Omental fat pad (tissue), 3 donors: ENCODE measurements at regions not wholly inside any gene's neighbourhood (a gene's known extent, or its start where the extent isn't known, plus 50 kb on each side); places are given as distances from the start of the nearest gene placed in this dataset.
A peak's percentile ranks its signal among the peaks of the same experiment; 100 is the strongest.

ENCODE experiments used
- ATAC-seq: fragments of 150-250 bp; one replicate; pipeline ENCODE4 v1.9.1; 2016; ENCODE audit warnings: mild to moderate bottlenecking, moderate library complexity; ENCODE audit not compliant: low FRiP score
- DNase-seq: peaks from one replicate; pipeline ENCODE4 v3.0.0-alpha.2; 2019; ENCODE audit warnings: low spot score
- TF ChIP-seq, protein P1 (sequence below), 3 donors: fragments of 450-650 bp; IDR thresholded peaks; one replicate each; pipeline ENCODE4 v1.5.1; 2016 to 2017; ENCODE audit warnings: antibody characterized with exemption in 3 of 3, mild to moderate bottlenecking in 3 of 3, moderate library complexity in 2 of 3

DNA sequence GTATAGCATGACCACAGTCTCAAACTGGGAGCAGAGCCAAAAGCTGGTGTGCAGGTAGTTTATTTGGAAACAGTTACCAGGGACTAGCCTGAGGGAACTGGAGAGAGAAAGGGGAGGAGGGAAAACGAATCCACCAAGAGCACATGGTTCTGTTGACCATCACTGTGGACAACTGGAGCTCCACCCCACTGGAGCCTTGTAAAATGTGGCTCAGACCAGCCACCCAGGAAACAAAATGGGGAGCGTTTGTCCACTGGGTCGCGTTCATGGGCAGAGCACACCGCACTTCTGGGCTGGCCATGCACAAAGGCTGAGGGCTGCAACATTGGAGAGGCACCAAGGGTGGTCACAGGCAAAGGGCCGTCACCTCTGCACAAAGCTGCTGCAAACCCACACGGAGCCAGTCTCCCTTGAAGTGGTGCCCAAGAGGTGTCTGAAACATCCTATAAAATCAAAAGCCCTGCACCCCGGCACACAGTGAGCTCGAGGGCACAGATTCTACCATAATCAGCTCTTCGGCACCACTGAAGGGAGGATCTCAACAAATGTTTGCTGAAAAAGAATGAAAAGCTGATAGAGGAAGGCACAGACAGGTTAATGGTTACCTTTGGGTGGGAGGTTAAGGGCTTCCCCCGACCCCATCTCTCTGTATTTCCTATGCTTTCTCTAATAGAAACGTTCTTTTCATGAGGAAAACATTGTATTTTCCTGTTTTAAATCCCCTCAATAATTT, 192.9 kb downstream of the INHBB start:
- no peak for ATAC-seq
- no peak for DNase-seq
- TF ChIP-seq, protein P1, sequence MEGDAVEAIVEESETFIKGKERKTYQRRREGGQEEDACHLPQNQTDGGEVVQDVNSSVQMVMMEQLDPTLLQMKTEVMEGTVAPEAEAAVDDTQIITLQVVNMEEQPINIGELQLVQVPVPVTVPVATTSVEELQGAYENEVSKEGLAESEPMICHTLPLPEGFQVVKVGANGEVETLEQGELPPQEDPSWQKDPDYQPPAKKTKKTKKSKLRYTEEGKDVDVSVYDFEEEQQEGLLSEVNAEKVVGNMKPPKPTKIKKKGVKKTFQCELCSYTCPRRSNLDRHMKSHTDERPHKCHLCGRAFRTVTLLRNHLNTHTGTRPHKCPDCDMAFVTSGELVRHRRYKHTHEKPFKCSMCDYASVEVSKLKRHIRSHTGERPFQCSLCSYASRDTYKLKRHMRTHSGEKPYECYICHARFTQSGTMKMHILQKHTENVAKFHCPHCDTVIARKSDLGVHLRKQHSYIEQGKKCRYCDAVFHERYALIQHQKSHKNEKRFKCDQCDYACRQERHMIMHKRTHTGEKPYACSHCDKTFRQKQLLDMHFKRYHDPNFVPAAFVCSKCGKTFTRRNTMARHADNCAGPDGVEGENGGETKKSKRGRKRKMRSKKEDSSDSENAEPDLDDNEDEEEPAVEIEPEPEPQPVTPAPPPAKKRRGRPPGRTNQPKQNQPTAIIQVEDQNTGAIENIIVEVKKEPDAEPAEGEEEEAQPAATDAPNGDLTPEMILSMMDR (IDR thresholded peaks at IDR 0.05) = no peak

DNA sequence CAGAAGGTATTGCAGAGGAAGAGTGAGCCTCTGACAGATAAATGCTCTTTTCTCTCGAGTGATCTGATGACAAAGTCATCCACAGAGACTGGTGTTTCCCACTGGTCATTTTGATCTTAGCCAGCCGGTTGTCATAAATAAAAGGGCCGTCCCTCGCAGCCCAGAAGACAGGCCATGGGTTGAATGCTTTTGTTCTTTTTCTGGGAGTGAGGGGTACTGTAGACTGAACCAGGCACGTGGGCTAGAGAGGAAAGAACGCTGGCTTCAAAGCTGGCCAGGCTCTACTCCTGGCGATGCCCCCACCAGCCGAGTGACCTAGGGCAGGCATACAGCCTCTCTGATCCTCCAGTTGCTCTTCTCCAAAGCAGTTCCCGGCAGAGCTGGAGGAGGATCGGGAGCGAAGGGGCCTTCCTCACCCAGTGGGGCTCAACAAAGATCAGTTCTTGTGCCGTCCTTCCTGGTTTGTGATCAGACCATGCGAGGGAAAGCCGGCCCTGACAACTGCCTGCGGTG, 193.5 kb downstream of the INHBB start:
- TF ChIP-seq, protein P1 (IDR thresholded peaks at IDR 0.05) = no peak
- no peak for DNase-seq
- no peak for ATAC-seq

DNA sequence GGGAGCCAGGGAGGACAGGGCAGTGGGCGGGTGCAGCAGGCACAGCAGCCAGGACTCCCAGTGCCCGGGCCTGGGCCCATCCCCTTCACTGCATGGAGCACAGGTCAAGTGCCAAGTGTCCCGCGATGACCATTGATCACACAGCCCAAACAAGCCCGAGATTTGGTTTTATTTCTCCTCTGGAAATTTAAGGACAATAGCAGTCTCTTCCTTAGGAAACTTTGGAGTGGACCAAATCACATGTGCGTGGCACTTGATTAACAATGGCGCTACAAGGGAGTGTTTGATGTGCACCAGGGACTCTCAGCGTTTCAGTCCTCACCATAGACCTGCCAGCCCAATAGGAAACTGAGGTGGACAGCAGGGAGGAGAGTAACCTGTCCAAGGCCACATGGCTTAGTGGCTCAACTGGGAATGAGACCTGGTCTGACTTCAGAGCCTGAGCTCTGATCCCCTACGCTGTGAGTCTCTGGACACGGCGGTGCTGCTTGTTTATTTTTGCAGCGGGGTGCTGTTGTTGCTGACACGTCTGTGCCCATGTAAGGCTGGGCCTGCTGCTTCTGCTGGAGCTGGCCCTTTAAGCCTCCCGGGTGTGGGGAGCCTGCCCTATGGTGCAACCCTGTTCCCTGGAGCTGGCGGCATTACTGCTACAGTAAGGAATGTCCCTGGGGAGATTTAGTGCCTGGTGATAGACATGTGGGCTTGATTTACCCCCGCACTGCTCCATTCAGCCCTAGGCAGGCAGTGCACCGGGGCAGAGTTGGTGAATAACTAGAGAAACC, 194.2 kb downstream of the INHBB start:
- ATAC-seq (peak; percentile 85), DNase-seq (no peak)
- TF ChIP-seq, protein P1 (IDR thresholded peaks at IDR 0.05) = no peak

DNA sequence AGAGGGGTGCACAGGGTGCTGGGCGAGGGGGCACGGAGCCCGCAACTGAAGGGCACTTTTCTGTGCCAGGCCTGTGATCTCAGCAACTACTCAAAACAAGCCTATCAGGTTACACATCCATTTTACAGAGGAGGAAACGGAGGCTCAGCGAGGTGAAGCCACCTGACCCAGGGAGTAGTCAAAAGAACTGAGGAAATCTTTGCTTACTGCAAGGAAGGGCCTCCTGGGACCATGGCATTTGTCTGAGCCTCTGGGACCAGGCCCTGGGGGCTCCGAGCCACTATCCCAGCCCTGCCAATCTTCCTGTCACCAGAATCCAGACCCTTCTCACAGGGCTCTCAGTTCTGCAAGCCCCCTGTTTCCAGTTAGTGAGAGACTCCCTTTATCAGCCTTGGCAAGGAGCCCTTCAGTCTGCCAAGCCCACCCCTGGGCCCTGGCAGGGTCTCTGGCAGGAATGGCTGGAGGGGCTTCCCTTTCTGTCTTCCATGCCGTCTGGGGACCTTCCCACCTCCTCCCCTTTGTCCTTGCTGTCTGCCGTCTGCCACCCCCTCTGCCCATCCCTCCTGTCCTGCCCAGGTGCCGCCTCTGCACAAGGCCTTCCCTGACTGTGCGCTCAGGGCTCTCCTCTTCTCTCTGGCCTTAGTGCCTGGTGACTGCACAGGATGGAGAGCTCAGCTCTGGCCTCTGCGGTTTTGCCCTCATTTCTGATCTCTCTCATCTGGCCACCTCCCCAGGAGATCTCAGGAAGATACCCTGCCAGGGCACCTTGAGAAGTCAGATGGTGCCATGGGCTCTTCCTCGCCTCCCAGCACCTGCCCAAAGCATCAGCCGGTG, 194.7 kb upstream of the GLI2 start:
- no peak for DNase-seq
- ATAC-seq = no peak
- TF ChIP-seq, protein P1 (IDR thresholded peaks at IDR 0.05) = no peak

DNA sequence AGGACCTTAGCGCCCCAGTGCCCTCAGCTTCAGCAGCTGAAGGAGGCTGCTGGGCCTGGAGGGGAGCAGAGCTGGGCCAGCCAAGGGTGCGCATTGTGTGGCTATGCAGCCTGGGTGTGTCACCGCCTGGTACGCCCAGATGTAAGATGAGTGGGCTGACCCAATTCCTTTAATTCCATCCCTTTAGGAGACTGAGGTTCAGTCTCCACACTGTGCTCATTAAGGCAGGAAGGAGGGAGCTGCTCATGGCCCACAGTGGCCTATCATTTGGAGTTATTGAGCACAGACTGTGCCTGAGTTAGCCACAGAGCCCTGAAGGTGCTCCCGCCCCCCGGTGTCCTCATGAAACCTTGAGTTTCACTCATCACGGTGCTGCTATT, 194.1 kb upstream of the GLI2 start:
- DNase-seq = no peak
- no peak for ATAC-seq
- TF ChIP-seq, protein P1 (IDR thresholded peaks at IDR 0.05) = no peak

DNA sequence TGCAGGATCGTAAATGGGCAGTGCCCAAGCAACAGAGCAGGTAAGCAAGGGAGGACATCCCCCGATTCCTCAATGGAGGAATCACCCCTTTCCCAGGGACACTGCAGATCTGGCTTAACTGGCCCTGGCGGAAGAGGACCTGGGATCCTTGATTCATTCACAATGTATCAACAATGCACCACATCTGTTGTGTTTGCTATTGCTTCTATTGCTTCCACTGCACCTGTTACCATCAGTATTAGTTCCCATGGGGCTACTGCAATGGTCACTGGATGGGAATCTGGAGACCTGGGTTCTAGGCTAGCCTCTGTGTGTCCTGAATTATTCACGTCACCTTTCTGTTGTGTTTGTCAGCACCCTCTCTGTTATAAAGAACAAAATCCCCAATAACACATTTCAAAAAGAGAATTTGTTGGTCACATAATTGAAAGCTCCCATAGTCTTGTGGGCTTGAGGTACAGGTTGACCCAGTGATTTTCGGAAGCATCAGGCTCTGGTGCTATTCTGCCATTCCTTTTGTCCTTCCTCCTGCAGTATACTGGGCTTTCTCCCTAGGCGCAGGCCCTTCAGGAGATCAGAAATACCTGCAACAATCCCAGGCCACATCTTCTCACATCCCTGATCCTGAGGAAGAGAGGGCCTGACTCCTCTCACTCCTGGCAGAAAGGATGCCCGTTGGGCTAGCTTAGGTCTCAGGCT, 193.5 kb upstream of the GLI2 start:
- TF ChIP-seq, protein P1 (IDR thresholded peaks at IDR 0.05) = no peak
- DNase-seq (no peak), ATAC-seq (no peak)
